ENCODE measurements at regions not wholly inside any gene's neighbourhood (a gene's known extent, or its start where the extent isn't known, plus 50 kb on each side); places are given as distances from the start of the nearest gene placed in this dataset.

GRCh38 chr13:106259928-106260327, 275.5 kb downstream of the EFNB2 start:
- Histone ChIP-seq H3K4me3 (replicated peaks in 1 of 4; ENCODE audit: control extremely low read depth in 1 of 4, insufficient read depth in 1 of 4, low read depth in 3 of 4, low read length in 4 of 4) (no peak overlapping the region), H3K27me3 (ENCODE audit: control insufficient read depth, insufficient read depth, low read length) (no peaks in the 10 kb centered on the region), H4K20me1 (ENCODE audit: control insufficient read depth, extremely low read depth, insufficient read depth, low read length) (no peaks in the 10 kb centered on the region), H3K79me2 (ENCODE audit: control insufficient read depth, insufficient read depth, low read length) (no peaks in the 10 kb centered on the region), H3K4me2 (ENCODE audit: extremely low read depth, insufficient read depth, low read length) (no peak overlapping the region), H3K4me1 (ENCODE audit: control insufficient read depth, extremely low read depth, insufficient read depth, low read length) (no peaks in the 10 kb centered on the region), H3K9me3 (ENCODE audit: control insufficient read depth, insufficient read depth, low read depth, low read length) (no peaks in the 10 kb centered on the region), H2AFZ (ENCODE audit: low read length) (no peak overlapping the region), H3K27ac (ENCODE audit: insufficient read depth, low read length) (no peak overlapping the region), H3K36me3 (ENCODE audit: control insufficient read depth, insufficient read depth, low read length) (no peaks in the 10 kb centered on the region), H3K9ac (ENCODE audit: insufficient read depth, low read length) (no peak overlapping the region)
- TF ChIP-seq EZH2 (IDR thresholded peaks at IDR 0.05; ENCODE audit: low read length, missing control alignments) (no peak), CTCF (conservative IDR thresholded peaks at IDR 0.05 in 1 of 2, IDR thresholded peaks at IDR 0.05 in 1 of 2; ENCODE audit: low read depth in 1 of 2, low read length in 2 of 2) (no peak)
- DNase-seq (ENCODE audit: low read depth in 2 of 2), result no peak

DNA sequence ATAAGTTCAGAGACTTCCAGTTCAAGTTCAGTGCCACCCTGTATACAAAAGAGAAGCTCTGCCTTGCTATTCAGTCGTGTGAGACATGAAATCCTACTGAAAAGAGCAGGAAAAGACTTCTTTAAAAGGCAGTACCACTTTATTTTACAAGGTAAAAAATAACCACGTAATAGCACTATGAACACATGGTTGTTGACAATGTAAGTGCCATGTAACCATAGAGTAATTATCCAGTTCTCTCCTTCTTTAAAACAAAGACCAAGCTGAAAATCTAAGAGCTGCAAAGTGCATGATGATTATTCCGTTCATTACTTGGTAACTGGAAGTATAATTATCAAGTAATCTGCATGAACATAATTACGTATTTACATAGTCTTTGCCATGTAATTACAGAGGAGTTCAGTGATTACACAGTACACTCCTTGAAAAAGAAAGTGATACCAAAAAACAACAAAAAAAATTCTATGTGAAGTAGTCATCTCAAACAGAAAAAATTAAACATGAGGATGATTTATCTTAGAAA, 288.7 kb downstream of the EFNB2 start:
- no peak overlapping the region for H3K4me3 ChIP-seq (replicated peaks in 1 of 4; ENCODE audit: control extremely low read depth in 1 of 4, insufficient read depth in 1 of 4, low read depth in 3 of 4, low read length in 4 of 4)
- no peak overlapping the region for H3K9ac ChIP-seq (ENCODE audit: insufficient read depth, low read length)
- H3K27ac ChIP-seq (ENCODE audit: insufficient read depth, low read length), result no peak overlapping the region
- H3K79me2 ChIP-seq (ENCODE audit: control insufficient read depth, insufficient read depth, low read length), result no peaks in the 10 kb centered on the region
- H2AFZ ChIP-seq (ENCODE audit: low read length), result no peak overlapping the region
- no peak overlapping the region for H3K4me2 ChIP-seq (ENCODE audit: extremely low read depth, insufficient read depth, low read length)
- H4K20me1 ChIP-seq (ENCODE audit: control insufficient read depth, extremely low read depth, insufficient read depth, low read length), result no peaks in the 10 kb centered on the region
- DNase-seq (ENCODE audit: low read depth in 2 of 2), result no peak
- H3K27me3 ChIP-seq (ENCODE audit: control insufficient read depth, insufficient read depth, low read length), result no peaks in the 10 kb centered on the region
- no peaks in the 10 kb centered on the region for H3K9me3 ChIP-seq (ENCODE audit: control insufficient read depth, insufficient read depth, low read depth, low read length)
- H3K4me1 ChIP-seq (ENCODE audit: control insufficient read depth, extremely low read depth, insufficient read depth, low read length), result no peaks in the 10 kb centered on the region
- no peak for TF ChIP-seq EZH2 (IDR thresholded peaks at IDR 0.05; ENCODE audit: low read length, missing control alignments)
- TF ChIP-seq CTCF (conservative IDR thresholded peaks at IDR 0.05 in 1 of 2, IDR thresholded peaks at IDR 0.05 in 1 of 2; ENCODE audit: low read depth in 1 of 2, low read length in 2 of 2), result no peak
- H3K36me3 ChIP-seq (ENCODE audit: control insufficient read depth, insufficient read depth, low read length), result no peaks in the 10 kb centered on the region

- no peak for DNase-seq (ENCODE audit: low read depth in 2 of 2)
- Histone ChIP-seq H3K9me3 (ENCODE audit: control insufficient read depth, insufficient read depth, low read depth, low read length) (no peaks in the 10 kb centered on the region), H3K36me3 (ENCODE audit: control insufficient read depth, insufficient read depth, low read length) (no peaks in the 10 kb centered on the region), H3K4me1 (ENCODE audit: control insufficient read depth, extremely low read depth, insufficient read depth, low read length) (no peaks in the 10 kb centered on the region), H4K20me1 (ENCODE audit: control insufficient read depth, extremely low read depth, insufficient read depth, low read length) (no peaks in the 10 kb centered on the region), H3K4me2 (ENCODE audit: extremely low read depth, insufficient read depth, low read length) (no peak overlapping the region), H2AFZ (ENCODE audit: low read length) (no peak overlapping the region), H3K9ac (ENCODE audit: insufficient read depth, low read length) (no peak overlapping the region), H3K4me3 (replicated peaks in 1 of 4; ENCODE audit: control extremely low read depth in 1 of 4, insufficient read depth in 1 of 4, low read depth in 3 of 4, low read length in 4 of 4) (no peak overlapping the region), H3K27ac (ENCODE audit: insufficient read depth, low read length) (no peak overlapping the region), H3K27me3 (ENCODE audit: control insufficient read depth, insufficient read depth, low read length) (no peaks in the 10 kb centered on the region), H3K79me2 (ENCODE audit: control insufficient read depth, insufficient read depth, low read length) (no peaks in the 10 kb centered on the region)
- TF ChIP-seq CTCF (conservative IDR thresholded peaks at IDR 0.05 in 1 of 2, IDR thresholded peaks at IDR 0.05 in 1 of 2; ENCODE audit: low read depth in 1 of 2, low read length in 2 of 2) (no peak), EZH2 (IDR thresholded peaks at IDR 0.05; ENCODE audit: low read length, missing control alignments) (no peak)
Measured at GRCh38 chr13:106246242-106246641, 289.2 kb downstream of the EFNB2 start.
